ENCODE measurements at regions not wholly inside any gene's neighbourhood (a gene's known extent, or its start where the extent isn't known, plus 50 kb on each side); places are given as distances from the start of the nearest gene placed in this dataset.

GRCh38 chr18:4544142-4544541, 89.0 kb upstream of the DLGAP1 start:
- TF ChIP-seq CEBPB (IDR thresholded peaks at IDR 0.05) (no peak), NFIC (IDR thresholded peaks at IDR 0.05) (no peak), TEAD4 (IDR thresholded peaks at IDR 0.05) (no peak), CREB1 (IDR thresholded peaks at IDR 0.05; ENCODE audit: low read depth) (no peak)
